ENCODE measurements at regions not wholly inside any gene's neighbourhood (a gene's known extent, or its start where the extent isn't known, plus 50 kb on each side); places are given as distances from the start of the nearest gene placed in this dataset.

DNA sequence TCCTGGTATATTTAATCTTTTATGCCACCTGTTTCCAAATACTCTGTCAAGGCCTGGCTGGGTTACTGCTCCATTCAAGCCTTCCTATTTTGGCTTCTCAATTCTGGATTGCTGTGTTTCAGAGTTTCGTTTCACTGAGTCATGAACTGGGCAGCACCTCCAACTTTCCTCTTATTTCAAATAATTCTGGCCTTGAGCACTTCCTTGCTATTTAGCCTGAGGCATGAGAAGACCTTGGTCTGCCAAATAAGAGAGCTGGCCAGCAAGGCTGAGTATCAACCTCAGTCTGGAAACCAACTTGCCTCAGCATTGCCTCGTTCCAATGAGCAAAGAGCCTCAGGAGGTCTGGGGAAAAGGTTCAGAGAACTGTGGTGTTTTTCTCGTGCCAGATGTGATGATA lies 66.6 kb downstream of the TNFAIP3 start:
- no peaks in the 10 kb centered on the region for H3K36me3 ChIP-seq
- no peaks in the 10 kb centered on the region for H3K27me3 ChIP-seq
- H3K27ac ChIP-seq = peak overlapping the region; percentile 60 to 79
- DNase-seq (ENCODE audit: low spot score in 2 of 2) = peak in 1 of 2 donors; percentile 56
- H3K9me3 ChIP-seq = peaks cover 0 to 11% of the 10 kb centered on the region in 2 donors
- H3K4me1 ChIP-seq = no peaks in the 10 kb centered on the region
- H3K4me3 ChIP-seq = no peak overlapping the region
- TF ChIP-seq POLR2A (IDR thresholded peaks at IDR 0.05) = no peak
- TF ChIP-seq POLR2AphosphoS5 (IDR thresholded peaks at IDR 0.05) = peak in 1 of 3 donors; percentile 41
- TF ChIP-seq, protein P1, sequence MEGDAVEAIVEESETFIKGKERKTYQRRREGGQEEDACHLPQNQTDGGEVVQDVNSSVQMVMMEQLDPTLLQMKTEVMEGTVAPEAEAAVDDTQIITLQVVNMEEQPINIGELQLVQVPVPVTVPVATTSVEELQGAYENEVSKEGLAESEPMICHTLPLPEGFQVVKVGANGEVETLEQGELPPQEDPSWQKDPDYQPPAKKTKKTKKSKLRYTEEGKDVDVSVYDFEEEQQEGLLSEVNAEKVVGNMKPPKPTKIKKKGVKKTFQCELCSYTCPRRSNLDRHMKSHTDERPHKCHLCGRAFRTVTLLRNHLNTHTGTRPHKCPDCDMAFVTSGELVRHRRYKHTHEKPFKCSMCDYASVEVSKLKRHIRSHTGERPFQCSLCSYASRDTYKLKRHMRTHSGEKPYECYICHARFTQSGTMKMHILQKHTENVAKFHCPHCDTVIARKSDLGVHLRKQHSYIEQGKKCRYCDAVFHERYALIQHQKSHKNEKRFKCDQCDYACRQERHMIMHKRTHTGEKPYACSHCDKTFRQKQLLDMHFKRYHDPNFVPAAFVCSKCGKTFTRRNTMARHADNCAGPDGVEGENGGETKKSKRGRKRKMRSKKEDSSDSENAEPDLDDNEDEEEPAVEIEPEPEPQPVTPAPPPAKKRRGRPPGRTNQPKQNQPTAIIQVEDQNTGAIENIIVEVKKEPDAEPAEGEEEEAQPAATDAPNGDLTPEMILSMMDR (IDR thresholded peaks at IDR 0.05) = no peak
- intact Hi-C loops (cut with DNase I; ENCODE audit: low total_unique reads) = loop anchor here (1.0 kb wide), 1 partner anchor 18 kb away; no protein-coding TSS in a partner anchor

DNA sequence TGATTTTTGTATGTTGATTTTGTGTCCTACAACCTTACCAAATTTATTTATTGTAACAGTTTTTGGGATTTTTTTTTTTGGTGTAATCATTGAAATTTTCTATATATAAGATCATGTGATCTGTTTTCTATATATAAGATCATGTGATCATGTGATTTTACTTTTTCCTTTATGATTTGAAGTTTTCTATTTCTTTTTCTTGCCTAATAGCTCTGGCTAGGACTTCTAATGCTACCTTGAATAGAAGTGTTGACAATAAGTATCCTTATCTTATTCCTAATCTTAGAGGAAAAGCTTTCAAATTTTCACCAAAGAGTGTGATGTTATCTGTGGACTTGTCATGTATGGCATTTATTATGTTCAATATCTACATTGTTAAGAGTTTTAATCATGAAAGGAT lies 69.7 kb downstream of the TNFAIP3 start:
- no peak overlapping the region for H3K4me3 ChIP-seq
- TF ChIP-seq, protein P1 (IDR thresholded peaks at IDR 0.05) = no peak
- TF ChIP-seq POLR2AphosphoS5 (IDR thresholded peaks at IDR 0.05) = no peak
- TF ChIP-seq POLR2A (IDR thresholded peaks at IDR 0.05) = no peak
- no peaks in the 10 kb centered on the region for H3K36me3 ChIP-seq
- no peak for DNase-seq (ENCODE audit: low spot score in 2 of 2)
- no peaks in the 10 kb centered on the region for H3K27me3 ChIP-seq
- H3K27ac ChIP-seq = no peak overlapping the region
- H3K9me3 ChIP-seq = peaks cover 0 to 13% of the 10 kb centered on the region in 2 donors
- H3K4me1 ChIP-seq = no peaks in the 10 kb centered on the region
- intact Hi-C loops (cut with DNase I; ENCODE audit: low total_unique reads) = no loop called here

DNA sequence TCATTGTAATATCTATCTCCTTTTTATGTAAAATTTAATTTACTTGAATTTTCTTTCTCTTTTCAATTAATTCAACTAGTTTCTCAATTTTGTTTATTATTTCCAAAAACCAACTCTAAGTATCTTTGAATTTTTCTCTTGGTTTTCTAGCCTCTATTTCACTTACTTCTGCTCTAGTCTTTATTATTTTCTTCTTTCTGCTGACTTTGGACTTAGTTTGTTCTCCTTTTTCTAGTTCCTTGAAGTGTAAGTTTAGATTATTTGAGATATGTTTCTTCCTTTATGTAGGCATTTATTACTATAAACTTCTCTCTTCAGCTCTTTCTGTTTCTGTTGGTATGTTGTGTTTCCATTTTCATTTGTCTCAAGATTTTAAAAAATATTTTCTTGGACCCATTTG lies 70.8 kb downstream of the TNFAIP3 start:
- no peaks in the 10 kb centered on the region for H3K4me1 ChIP-seq
- no peaks in the 10 kb centered on the region for H3K36me3 ChIP-seq
- TF ChIP-seq POLR2AphosphoS5 (IDR thresholded peaks at IDR 0.05) (no peak), POLR2A (IDR thresholded peaks at IDR 0.05) (no peak)
- TF ChIP-seq, protein P1 (IDR thresholded peaks at IDR 0.05) = no peak
- peaks cover 0 to 13% of the 10 kb centered on the region in 2 donors for H3K9me3 ChIP-seq
- no peak for DNase-seq (ENCODE audit: low spot score in 2 of 2)
- H3K27me3 ChIP-seq = no peaks in the 10 kb centered on the region
- intact Hi-C loops (cut with DNase I; ENCODE audit: low total_unique reads) = no loop called here
- no peak overlapping the region for H3K27ac ChIP-seq
- no peak overlapping the region for H3K4me3 ChIP-seq

DNA sequence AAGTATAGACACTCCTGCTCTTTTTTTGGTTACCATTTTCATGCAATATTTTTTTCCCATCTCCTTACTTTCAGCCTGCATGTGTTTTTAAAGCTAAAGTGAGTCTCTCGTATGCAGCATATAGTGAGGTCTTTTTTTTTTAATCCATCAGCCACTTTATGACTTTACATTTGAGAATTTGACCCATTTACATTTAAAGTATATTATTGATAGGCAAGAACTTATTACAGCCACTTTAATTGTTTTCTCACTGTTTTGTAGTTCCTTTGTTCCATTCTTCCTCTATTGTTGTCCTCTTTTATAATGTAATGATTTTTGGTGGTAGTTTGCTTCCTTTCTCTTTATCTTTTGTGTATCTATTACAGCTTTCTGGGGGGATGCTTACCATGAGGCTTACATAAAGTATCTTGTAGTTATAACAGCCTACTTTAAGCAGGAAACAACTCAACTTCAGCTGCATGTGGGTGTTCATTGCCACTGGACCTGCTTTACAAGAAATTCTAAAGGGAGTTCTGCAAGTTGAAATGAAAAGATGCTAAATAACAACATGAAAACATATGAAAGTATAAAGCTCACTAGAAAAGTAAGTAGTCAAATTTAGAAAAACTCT lies 71.8 kb downstream of the TNFAIP3 start:
- Histone ChIP-seq H3K9me3 (peaks cover 0 to 13% of the 10 kb centered on the region in 2 donors), H3K4me1 (no peaks in the 10 kb centered on the region), H3K27me3 (no peaks in the 10 kb centered on the region), H3K27ac (no peak overlapping the region), H3K36me3 (no peaks in the 10 kb centered on the region), H3K4me3 (no peak overlapping the region)
- no peak for TF ChIP-seq POLR2A (IDR thresholded peaks at IDR 0.05)
- TF ChIP-seq POLR2AphosphoS5 (IDR thresholded peaks at IDR 0.05) = no peak
- TF ChIP-seq, protein P1 (IDR thresholded peaks at IDR 0.05) = no peak
- no peak for DNase-seq (ENCODE audit: low spot score in 2 of 2)
- intact Hi-C loops (cut with DNase I; ENCODE audit: low total_unique reads) = no loop called here

DNA sequence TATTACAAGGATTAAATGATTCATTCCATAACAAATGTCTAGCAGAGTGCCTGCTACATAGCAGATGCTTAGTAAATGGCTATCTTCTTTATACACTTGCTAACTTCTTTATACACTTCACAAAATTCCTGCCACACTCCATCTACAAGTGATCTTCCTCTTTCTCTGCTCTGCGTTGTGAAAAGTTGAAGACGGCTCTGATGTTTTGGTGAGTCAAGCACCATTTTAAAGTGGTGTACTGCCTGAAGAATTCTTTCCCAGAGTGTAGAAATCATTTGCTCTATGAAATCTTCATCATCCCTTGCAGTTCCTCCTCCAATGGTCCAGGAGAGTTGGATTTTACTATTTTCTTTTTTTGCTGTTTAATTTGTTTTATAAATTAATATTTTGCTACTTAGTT lies 74.9 kb downstream of the TNFAIP3 start:
- TF ChIP-seq, protein P1 (IDR thresholded peaks at IDR 0.05) = no peak
- TF ChIP-seq POLR2AphosphoS5 (IDR thresholded peaks at IDR 0.05) (no peak), POLR2A (IDR thresholded peaks at IDR 0.05) (no peak)
- peaks cover 0 to 9% of the 10 kb centered on the region in 2 donors for H3K9me3 ChIP-seq
- no peaks in the 10 kb centered on the region for H3K36me3 ChIP-seq
- no peaks in the 10 kb centered on the region for H3K27me3 ChIP-seq
- H3K4me1 ChIP-seq = no peaks in the 10 kb centered on the region
- H3K4me3 ChIP-seq = no peak overlapping the region
- DNase-seq (ENCODE audit: low spot score in 2 of 2) = no peak
- no peak overlapping the region for H3K27ac ChIP-seq
- intact Hi-C loops (cut with DNase I; ENCODE audit: low total_unique reads) = loop anchor here (10.0 kb wide), 1 partner anchor 237 kb away; no protein-coding TSS in a partner anchor

Data from breast epithelium (tissue), 4 donors.